ENCODE measurements at regions not wholly inside any gene's neighbourhood (a gene's known extent, or its start where the extent isn't known, plus 50 kb on each side); places are given as distances from the start of the nearest gene placed in this dataset.
"Not testable (repeated sequence)": the region's sequence is repeated elsewhere in the genome, so short reads cannot be mapped to it uniquely, and the experiment has no call there.

GRCh38 chr5:128844354-128844923, 120.8 kb upstream of the SLC27A6 start:
- no peaks in the 10 kb centered on the region for H3K27me3 ChIP-seq (ENCODE audit: control insufficient read depth, insufficient read depth, low read length)
- H3K27me3 Mint-ChIP-seq, result no peaks in the 10 kb centered on the region
- DNase-seq, result peak in 1 of 3 donors; percentile 5
- no peak for ATAC-seq (ENCODE audit: low read depth in 2 of 2)
- no peak overlapping the region for H3K27ac Mint-ChIP-seq
- H3K4me1 ChIP-seq (ENCODE audit: control insufficient read depth, insufficient read depth, low read length, poor library complexity, severe bottlenecking), result no peaks in the 10 kb centered on the region
- no peak overlapping the region for H3K4me3 ChIP-seq (ENCODE audit: low read depth, low read length)
- H3K9me3 Mint-ChIP-seq, result peaks cover 5 to 21% (median 6%) of the 10 kb centered on the region in 7 donors
- H3K36me3 ChIP-seq (ENCODE audit: control insufficient read depth, insufficient read depth, low read length), result no peaks in the 10 kb centered on the region
- H3K36me3 Mint-ChIP-seq, result no peaks in the 10 kb centered on the region
- H3K4me3 Mint-ChIP-seq, result no peak overlapping the region
- H3K27ac ChIP-seq (ENCODE audit: insufficient read depth, low read length, poor library complexity, severe bottlenecking), result no peak overlapping the region
- H3K4me1 Mint-ChIP-seq, result no peaks in the 10 kb centered on the region
- H3K9me3 ChIP-seq (ENCODE audit: control insufficient read depth in 2 of 2, low read length in 2 of 2), result no peaks in the 10 kb centered on the region

DNA sequence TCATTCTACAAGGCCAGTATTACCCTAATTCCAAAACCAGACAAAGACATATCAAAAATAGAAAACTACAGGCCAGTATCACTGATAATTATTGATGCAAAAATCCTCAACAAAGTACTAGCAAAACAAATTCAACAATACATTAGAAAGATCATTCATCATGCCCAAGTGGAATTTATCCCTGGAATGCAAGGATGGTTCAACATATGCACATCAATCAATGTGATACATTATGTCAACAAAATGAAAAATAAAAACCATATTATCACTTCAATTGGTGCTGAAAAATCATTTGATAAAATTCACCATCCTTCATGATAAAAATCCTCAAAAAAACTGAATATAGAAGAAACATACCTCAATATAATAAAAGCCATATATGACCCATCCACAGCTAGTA, 115.2 kb upstream of the SLC27A6 start:
- Histone ChIP-seq H3K27me3 (ENCODE audit: control insufficient read depth, insufficient read depth, low read length) (no peaks in the 10 kb centered on the region), H3K36me3 (ENCODE audit: control insufficient read depth, insufficient read depth, low read length) (no peaks in the 10 kb centered on the region), H3K4me3 (ENCODE audit: low read depth, low read length) (no peak overlapping the region), H3K27ac (ENCODE audit: insufficient read depth, low read length, poor library complexity, severe bottlenecking) (no peak overlapping the region), H3K9me3 (ENCODE audit: control insufficient read depth in 2 of 2, low read length in 2 of 2) (peaks cover 0 to 6% of the 10 kb centered on the region in 2 experiments), H3K4me1 (ENCODE audit: control insufficient read depth, insufficient read depth, low read length, poor library complexity, severe bottlenecking) (no peaks in the 10 kb centered on the region)
- H3K4me3 Mint-ChIP-seq, result no peak overlapping the region
- ATAC-seq (ENCODE audit: low read depth in 2 of 2), result no peak
- no peak for DNase-seq
- no peaks in the 10 kb centered on the region for H3K4me1 Mint-ChIP-seq
- no peaks in the 10 kb centered on the region for H3K36me3 Mint-ChIP-seq
- no peaks in the 10 kb centered on the region for H3K27me3 Mint-ChIP-seq
- H3K27ac Mint-ChIP-seq, result peak overlapping the region in 1 of 3 donors; percentile 45
- peaks cover 4 to 25% (median 9%) of the 10 kb centered on the region in 7 donors for H3K9me3 Mint-ChIP-seq

GRCh38 chr5:128854931-128855330, 110.4 kb upstream of the SLC27A6 start:
- DNase-seq, result no peak
- no peak overlapping the region for H3K4me3 Mint-ChIP-seq

DNA sequence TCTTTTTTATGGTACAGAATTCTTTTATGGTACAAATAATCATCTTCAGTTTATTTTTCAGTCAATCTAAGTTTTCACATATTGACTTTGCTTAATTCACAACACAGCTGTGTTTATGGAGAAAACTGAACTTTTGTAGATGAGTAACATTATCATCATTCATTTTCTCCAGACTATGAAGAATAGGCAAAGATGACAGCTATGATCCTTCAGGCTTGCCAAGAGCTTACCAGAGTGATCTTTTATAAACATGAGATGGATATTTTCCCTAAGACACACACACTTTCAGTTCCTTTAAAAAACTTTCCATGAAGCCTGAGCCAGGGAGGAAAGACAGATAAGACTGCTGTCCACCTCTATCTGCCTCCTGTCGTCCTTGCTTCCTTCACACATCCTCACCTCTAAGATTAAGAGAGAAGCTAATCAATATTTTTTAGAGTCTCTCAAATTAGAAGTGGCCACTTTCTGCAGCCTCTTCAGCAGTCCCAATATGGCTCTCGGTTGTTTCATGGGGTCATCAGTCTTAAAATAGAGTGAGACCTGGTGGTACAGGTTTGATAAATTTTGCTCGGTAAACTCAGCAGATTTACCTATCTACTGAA, 108.1 kb upstream of the SLC27A6 start:
- Histone ChIP-seq H3K9me3 (ENCODE audit: control insufficient read depth in 2 of 2, low read length in 2 of 2) (no peaks in the 10 kb centered on the region), H3K4me3 (ENCODE audit: low read depth, low read length) (no peak overlapping the region), H3K36me3 (ENCODE audit: control insufficient read depth, insufficient read depth, low read length) (no peaks in the 10 kb centered on the region), H3K27me3 (ENCODE audit: control insufficient read depth, insufficient read depth, low read length) (no peaks in the 10 kb centered on the region), H3K4me1 (ENCODE audit: control insufficient read depth, insufficient read depth, low read length, poor library complexity, severe bottlenecking) (no peaks in the 10 kb centered on the region), H3K27ac (ENCODE audit: insufficient read depth, low read length, poor library complexity, severe bottlenecking) (no peak overlapping the region)
- DNase-seq, result no peak
- H3K4me1 Mint-ChIP-seq, result no peaks in the 10 kb centered on the region
- peaks cover 4% of the 10 kb centered on the region for H3K27me3 Mint-ChIP-seq
- peaks cover 0 to 11% (median 6%) of the 10 kb centered on the region in 7 donors for H3K9me3 Mint-ChIP-seq
- H3K4me3 Mint-ChIP-seq, result no peak overlapping the region
- no peak for ATAC-seq (ENCODE audit: low read depth in 2 of 2)
- no peaks in the 10 kb centered on the region for H3K36me3 Mint-ChIP-seq
- peak overlapping the region in 1 of 3 donors; percentile 39 for H3K27ac Mint-ChIP-seq

More at GRCh38 chr5:128854931-128855330, 110.4 kb upstream of the SLC27A6 start:
- ATAC-seq (ENCODE audit: low read depth in 2 of 2), result no peak
- H3K36me3 ChIP-seq (ENCODE audit: control insufficient read depth, insufficient read depth, low read length), result no peaks in the 10 kb centered on the region
- H3K27ac ChIP-seq (ENCODE audit: insufficient read depth, low read length, poor library complexity, severe bottlenecking), result no peak overlapping the region
- no peak overlapping the region for H3K4me3 ChIP-seq (ENCODE audit: low read depth, low read length)
- Mint-ChIP-seq H3K27me3 (peaks cover 4% of the 10 kb centered on the region), H3K4me1 (no peaks in the 10 kb centered on the region), H3K9me3 (peaks cover 3 to 14% (median 7%) of the 10 kb centered on the region in 7 donors), H3K36me3 (no peaks in the 10 kb centered on the region), H3K27ac (peak overlapping the region in 1 of 3 donors; percentile 61)
- peaks cover 0 to 6% of the 10 kb centered on the region in 2 experiments for H3K9me3 ChIP-seq (ENCODE audit: control insufficient read depth in 2 of 2, low read length in 2 of 2)
- no peaks in the 10 kb centered on the region for H3K4me1 ChIP-seq (ENCODE audit: control insufficient read depth, insufficient read depth, low read length, poor library complexity, severe bottlenecking)
- no peaks in the 10 kb centered on the region for H3K27me3 ChIP-seq (ENCODE audit: control insufficient read depth, insufficient read depth, low read length)

DNA sequence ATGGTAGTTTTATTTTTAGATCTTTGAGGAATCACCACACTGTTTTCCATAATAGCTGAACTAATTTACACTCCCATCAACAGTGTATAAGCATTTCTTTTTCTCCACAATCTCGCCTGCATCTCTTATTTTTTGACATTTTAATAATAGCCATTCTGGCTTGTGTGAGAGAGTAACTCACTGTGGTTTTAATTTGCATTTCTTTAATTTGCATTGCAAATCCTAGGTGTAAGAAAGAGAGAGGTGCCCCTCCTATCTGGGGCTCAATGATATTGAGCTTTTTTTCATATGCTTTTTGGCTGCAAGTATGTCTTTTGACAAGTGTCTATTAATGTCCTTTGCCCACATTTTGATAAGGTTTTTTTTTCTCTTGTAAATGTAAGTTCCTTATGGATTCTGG, 106.3 kb upstream of the SLC27A6 start:
- Mint-ChIP-seq H3K9me3 (peaks cover 0 to 11% (median 5%) of the 10 kb centered on the region in 7 donors), H3K4me1 (no peaks in the 10 kb centered on the region), H3K27ac (no peak overlapping the region), H3K4me3 (no peak overlapping the region), H3K36me3 (no peaks in the 10 kb centered on the region), H3K27me3 (peaks cover 4% of the 10 kb centered on the region)
- Histone ChIP-seq H3K9me3 (ENCODE audit: control insufficient read depth in 2 of 2, low read length in 2 of 2) (no peaks in the 10 kb centered on the region), H3K4me3 (ENCODE audit: low read depth, low read length) (no peak overlapping the region), H3K4me1 (ENCODE audit: control insufficient read depth, insufficient read depth, low read length, poor library complexity, severe bottlenecking) (no peaks in the 10 kb centered on the region), H3K27me3 (ENCODE audit: control insufficient read depth, insufficient read depth, low read length) (no peaks in the 10 kb centered on the region), H3K27ac (ENCODE audit: insufficient read depth, low read length, poor library complexity, severe bottlenecking) (no peak overlapping the region), H3K36me3 (ENCODE audit: control insufficient read depth, insufficient read depth, low read length) (no peaks in the 10 kb centered on the region)
- ATAC-seq (ENCODE audit: low read depth in 2 of 2), result no peak
- no peak for DNase-seq

DNA sequence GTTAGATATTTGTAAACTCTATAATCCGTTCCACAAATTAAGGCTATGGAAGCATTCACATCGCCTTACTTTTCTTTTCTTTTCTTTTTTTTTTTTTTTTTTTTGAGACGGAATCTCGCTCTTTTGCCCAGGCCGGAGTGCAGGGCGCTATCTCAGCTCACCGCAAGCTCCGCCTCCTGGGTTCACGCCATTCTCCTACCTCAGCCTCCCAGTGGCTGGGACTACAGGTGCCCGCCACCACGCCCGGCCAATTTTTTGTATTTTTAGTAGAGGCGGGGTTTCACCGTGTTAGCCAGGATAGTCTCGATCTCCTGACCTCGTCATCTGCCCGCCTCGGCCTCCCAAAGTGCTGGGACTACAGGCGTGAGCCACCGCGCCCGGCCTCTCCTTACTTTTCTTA, 104.1 kb upstream of the SLC27A6 start:
- not testable (repeated sequence) for H3K4me3 ChIP-seq (ENCODE audit: low read depth, low read length); DNase-seq; H3K4me1 ChIP-seq (ENCODE audit: control insufficient read depth, insufficient read depth, low read length, poor library complexity, severe bottlenecking); H3K27ac Mint-ChIP-seq; H3K4me1 Mint-ChIP-seq; H3K36me3 Mint-ChIP-seq; H3K9me3 ChIP-seq (ENCODE audit: control insufficient read depth in 2 of 2, low read length in 2 of 2); ATAC-seq (ENCODE audit: low read depth in 2 of 2); H3K27ac ChIP-seq (ENCODE audit: insufficient read depth, low read length, poor library complexity, severe bottlenecking); H3K27me3 Mint-ChIP-seq; H3K4me3 Mint-ChIP-seq; H3K36me3 ChIP-seq (ENCODE audit: control insufficient read depth, insufficient read depth, low read length); H3K27me3 ChIP-seq (ENCODE audit: control insufficient read depth, insufficient read depth, low read length)
- H3K9me3 Mint-ChIP-seq, result peaks cover 0 to 13% (median 5%) of the 10 kb centered on the region in 7 donors

- no peaks in the 10 kb centered on the region for H3K36me3 ChIP-seq (ENCODE audit: control insufficient read depth, insufficient read depth, low read length)
- ATAC-seq (ENCODE audit: low read depth in 2 of 2), result no peak
- no peak overlapping the region for H3K4me3 Mint-ChIP-seq
- H3K27ac Mint-ChIP-seq, result no peak overlapping the region
- H3K4me3 ChIP-seq (ENCODE audit: low read depth, low read length), result no peak overlapping the region
- no peaks in the 10 kb centered on the region for H3K4me1 ChIP-seq (ENCODE audit: control insufficient read depth, insufficient read depth, low read length, poor library complexity, severe bottlenecking)
- peaks cover 0 to 7% (median 3%) of the 10 kb centered on the region in 7 donors for H3K9me3 Mint-ChIP-seq
- no peaks in the 10 kb centered on the region for H3K27me3 ChIP-seq (ENCODE audit: control insufficient read depth, insufficient read depth, low read length)
- H3K9me3 ChIP-seq (ENCODE audit: control insufficient read depth in 2 of 2, low read length in 2 of 2), result no peaks in the 10 kb centered on the region
- H3K4me1 Mint-ChIP-seq, result no peaks in the 10 kb centered on the region
- H3K27ac ChIP-seq (ENCODE audit: insufficient read depth, low read length, poor library complexity, severe bottlenecking), result no peak overlapping the region
- DNase-seq, result no peak
- no peaks in the 10 kb centered on the region for H3K27me3 Mint-ChIP-seq
- H3K36me3 Mint-ChIP-seq, result no peaks in the 10 kb centered on the region
Observed at GRCh38 chr5:128869970-128870369, 95.3 kb upstream of the SLC27A6 start.

- DNase-seq (no peak), ATAC-seq (ENCODE audit: low read depth in 2 of 2) (no peak)
- Mint-ChIP-seq H3K9me3 (peaks cover 0 to 4% (median 3%) of the 10 kb centered on the region in 7 donors), H3K27me3 (no peaks in the 10 kb centered on the region), H3K36me3 (no peaks in the 10 kb centered on the region), H3K4me3 (no peak overlapping the region), H3K4me1 (no peaks in the 10 kb centered on the region), H3K27ac (no peak overlapping the region)
- H3K27ac ChIP-seq (ENCODE audit: insufficient read depth, low read length, poor library complexity, severe bottlenecking), result no peak overlapping the region
- no peaks in the 10 kb centered on the region for H3K36me3 ChIP-seq (ENCODE audit: control insufficient read depth, insufficient read depth, low read length)
- no peaks in the 10 kb centered on the region for H3K4me1 ChIP-seq (ENCODE audit: control insufficient read depth, insufficient read depth, low read length, poor library complexity, severe bottlenecking)
- H3K4me3 ChIP-seq (ENCODE audit: low read depth, low read length), result no peak overlapping the region
- no peaks in the 10 kb centered on the region for H3K9me3 ChIP-seq (ENCODE audit: control insufficient read depth in 2 of 2, low read length in 2 of 2)
- H3K27me3 ChIP-seq (ENCODE audit: control insufficient read depth, insufficient read depth, low read length), result no peaks in the 10 kb centered on the region
Observed at GRCh38 chr5:128870373-128870772, 94.9 kb upstream of the SLC27A6 start.

Measured in CD4-positive, CD25-positive, alpha-beta regulatory T cell (primary cell).